ENCODE measurements at regions not wholly inside any gene's neighbourhood (a gene's known extent, or its start where the extent isn't known, plus 50 kb on each side); places are given as distances from the start of the nearest gene placed in this dataset.

GRCh38 chr2:128530025-128530573 is 211.4 kb upstream of the HS6ST1 start:
- Histone ChIP-seq H3K27me3 (ENCODE audit: control insufficient read depth in 1 of 2, insufficient read depth in 2 of 2, low read length in 2 of 2) (no peaks in the 10 kb centered on the region), H3K4me1 (ENCODE audit: control insufficient read depth in 2 of 2, insufficient read depth in 2 of 2, low read length in 1 of 2) (peaks cover 0 to 4% of the 10 kb centered on the region in 2 donors), H3K4me3 (ENCODE audit: low read depth in 1 of 2, low read length in 2 of 2) (no peak overlapping the region), H3K36me3 (ENCODE audit: control insufficient read depth in 2 of 2, insufficient read depth in 2 of 2, low read length in 1 of 2) (no peaks in the 10 kb centered on the region), H3K9me3 (ENCODE audit: control insufficient read depth in 2 of 2, insufficient read depth in 1 of 2, low read depth in 1 of 2, low read length in 1 of 2) (peaks cover 0 to 3% of the 10 kb centered on the region in 2 donors), H3K27ac (ENCODE audit: low read depth in 2 of 2, low read length in 1 of 2) (no peak overlapping the region)
- 84 to 85% methylated on average over 4 of the region's 4 CpGs for WGBS, 2 donors

- no peak overlapping the region for H3K27ac ChIP-seq (ENCODE audit: low read depth in 2 of 2, low read length in 1 of 2)
- no peaks in the 10 kb centered on the region for H3K9me3 ChIP-seq (ENCODE audit: control insufficient read depth in 2 of 2, insufficient read depth in 1 of 2, low read depth in 1 of 2, low read length in 1 of 2)
- H3K36me3 ChIP-seq (ENCODE audit: control insufficient read depth in 2 of 2, insufficient read depth in 2 of 2, low read length in 1 of 2), result no peaks in the 10 kb centered on the region
- no peak overlapping the region for H3K4me3 ChIP-seq (ENCODE audit: low read depth in 1 of 2, low read length in 2 of 2)
- H3K4me1 ChIP-seq (ENCODE audit: control insufficient read depth in 2 of 2, insufficient read depth in 2 of 2, low read length in 1 of 2), result no peaks in the 10 kb centered on the region
- no peaks in the 10 kb centered on the region for H3K27me3 ChIP-seq (ENCODE audit: control insufficient read depth in 1 of 2, insufficient read depth in 2 of 2, low read length in 2 of 2)
These were observed 213.2 kb upstream of the HS6ST1 start for GRCh38 chr2:128531856-128532255.

GRCh38 chr2:128533101-128533500 is 214.4 kb upstream of the HS6ST1 start:
- H3K4me1 ChIP-seq (ENCODE audit: control insufficient read depth in 2 of 2, insufficient read depth in 2 of 2, low read length in 1 of 2), result no peaks in the 10 kb centered on the region
- H3K36me3 ChIP-seq (ENCODE audit: control insufficient read depth in 2 of 2, insufficient read depth in 2 of 2, low read length in 1 of 2), result no peaks in the 10 kb centered on the region
- no peak overlapping the region for H3K27ac ChIP-seq (ENCODE audit: low read depth in 2 of 2, low read length in 1 of 2)
- H3K4me3 ChIP-seq (ENCODE audit: low read depth in 1 of 2, low read length in 2 of 2), result no peak overlapping the region
- WGBS, 2 donors, result 53 to 55% methylated on average over 1 of the region's 1 CpG
- no peaks in the 10 kb centered on the region for H3K27me3 ChIP-seq (ENCODE audit: control insufficient read depth in 1 of 2, insufficient read depth in 2 of 2, low read length in 2 of 2)
- no peaks in the 10 kb centered on the region for H3K9me3 ChIP-seq (ENCODE audit: control insufficient read depth in 2 of 2, insufficient read depth in 1 of 2, low read depth in 1 of 2, low read length in 1 of 2)

GRCh38 chr2:128534688-128535392 is 216.2 kb upstream of the HS6ST1 start:
- no peak overlapping the region for H3K4me3 ChIP-seq (ENCODE audit: low read depth in 1 of 2, low read length in 2 of 2)
- H3K27ac ChIP-seq (ENCODE audit: low read depth in 2 of 2, low read length in 1 of 2), result no peak overlapping the region
- H3K36me3 ChIP-seq (ENCODE audit: control insufficient read depth in 2 of 2, insufficient read depth in 2 of 2, low read length in 1 of 2), result no peaks in the 10 kb centered on the region
- H3K4me1 ChIP-seq (ENCODE audit: control insufficient read depth in 2 of 2, insufficient read depth in 2 of 2, low read length in 1 of 2), result no peaks in the 10 kb centered on the region
- H3K27me3 ChIP-seq (ENCODE audit: control insufficient read depth in 1 of 2, insufficient read depth in 2 of 2, low read length in 2 of 2), result no peaks in the 10 kb centered on the region
- WGBS, 2 donors, result 77 to 91% methylated on average over 4 of the region's 4 CpGs
- no peaks in the 10 kb centered on the region for H3K9me3 ChIP-seq (ENCODE audit: control insufficient read depth in 2 of 2, insufficient read depth in 1 of 2, low read depth in 1 of 2, low read length in 1 of 2)

GRCh38 chr2:128535953-128536352 is 217.3 kb upstream of the HS6ST1 start:
- Histone ChIP-seq H3K36me3 (ENCODE audit: control insufficient read depth in 2 of 2, insufficient read depth in 2 of 2, low read length in 1 of 2) (no peaks in the 10 kb centered on the region), H3K27me3 (ENCODE audit: control insufficient read depth in 1 of 2, insufficient read depth in 2 of 2, low read length in 2 of 2) (no peaks in the 10 kb centered on the region), H3K4me1 (ENCODE audit: control insufficient read depth in 2 of 2, insufficient read depth in 2 of 2, low read length in 1 of 2) (no peaks in the 10 kb centered on the region), H3K27ac (ENCODE audit: low read depth in 2 of 2, low read length in 1 of 2) (no peak overlapping the region), H3K9me3 (ENCODE audit: control insufficient read depth in 2 of 2, insufficient read depth in 1 of 2, low read depth in 1 of 2, low read length in 1 of 2) (no peaks in the 10 kb centered on the region), H3K4me3 (ENCODE audit: low read depth in 1 of 2, low read length in 2 of 2) (no peak overlapping the region)
- WGBS, 2 donors, result 80 to 86% methylated on average over 8 of the region's 8 CpGs

GRCh38 chr2:128536925-128537620 is 218.4 kb upstream of the HS6ST1 start:
- Histone ChIP-seq H3K36me3 (ENCODE audit: control insufficient read depth in 2 of 2, insufficient read depth in 2 of 2, low read length in 1 of 2) (no peaks in the 10 kb centered on the region), H3K4me1 (ENCODE audit: control insufficient read depth in 2 of 2, insufficient read depth in 2 of 2, low read length in 1 of 2) (no peaks in the 10 kb centered on the region), H3K27me3 (ENCODE audit: control insufficient read depth in 1 of 2, insufficient read depth in 2 of 2, low read length in 2 of 2) (no peaks in the 10 kb centered on the region), H3K4me3 (ENCODE audit: low read depth in 1 of 2, low read length in 2 of 2) (no peak overlapping the region), H3K9me3 (ENCODE audit: control insufficient read depth in 2 of 2, insufficient read depth in 1 of 2, low read depth in 1 of 2, low read length in 1 of 2) (no peaks in the 10 kb centered on the region), H3K27ac (ENCODE audit: low read depth in 2 of 2, low read length in 1 of 2) (no peak overlapping the region)
- 76 to 78% methylated on average over 14 of the region's 14 CpGs for WGBS, 2 donors

- H3K27ac ChIP-seq (ENCODE audit: low read depth in 2 of 2, low read length in 1 of 2), result no peak overlapping the region
- no peaks in the 10 kb centered on the region for H3K36me3 ChIP-seq (ENCODE audit: control insufficient read depth in 2 of 2, insufficient read depth in 2 of 2, low read length in 1 of 2)
- H3K9me3 ChIP-seq (ENCODE audit: control insufficient read depth in 2 of 2, insufficient read depth in 1 of 2, low read depth in 1 of 2, low read length in 1 of 2), result no peaks in the 10 kb centered on the region
- H3K4me3 ChIP-seq (ENCODE audit: low read depth in 1 of 2, low read length in 2 of 2), result no peak overlapping the region
- no peaks in the 10 kb centered on the region for H3K4me1 ChIP-seq (ENCODE audit: control insufficient read depth in 2 of 2, insufficient read depth in 2 of 2, low read length in 1 of 2)
- no peaks in the 10 kb centered on the region for H3K27me3 ChIP-seq (ENCODE audit: control insufficient read depth in 1 of 2, insufficient read depth in 2 of 2, low read length in 2 of 2)
These were observed 219.0 kb upstream of the HS6ST1 start for GRCh38 chr2:128537646-128538045.

- 81 to 92% methylated on average over 2 of the region's 2 CpGs for WGBS, 2 donors
- no peaks in the 10 kb centered on the region for H3K36me3 ChIP-seq (ENCODE audit: control insufficient read depth in 2 of 2, insufficient read depth in 2 of 2, low read length in 1 of 2)
- H3K4me3 ChIP-seq (ENCODE audit: low read depth in 1 of 2, low read length in 2 of 2), result no peak overlapping the region
- H3K27ac ChIP-seq (ENCODE audit: low read depth in 2 of 2, low read length in 1 of 2), result no peak overlapping the region
- no peaks in the 10 kb centered on the region for H3K4me1 ChIP-seq (ENCODE audit: control insufficient read depth in 2 of 2, insufficient read depth in 2 of 2, low read length in 1 of 2)
- no peaks in the 10 kb centered on the region for H3K9me3 ChIP-seq (ENCODE audit: control insufficient read depth in 2 of 2, insufficient read depth in 1 of 2, low read depth in 1 of 2, low read length in 1 of 2)
- H3K27me3 ChIP-seq (ENCODE audit: control insufficient read depth in 1 of 2, insufficient read depth in 2 of 2, low read length in 2 of 2), result no peaks in the 10 kb centered on the region
These were observed 219.7 kb upstream of the HS6ST1 start for GRCh38 chr2:128538396-128538795.

GRCh38 chr2:128540670-128541069 is 222.0 kb upstream of the HS6ST1 start:
- H3K36me3 ChIP-seq (ENCODE audit: control insufficient read depth in 2 of 2, insufficient read depth in 2 of 2, low read length in 1 of 2), result no peaks in the 10 kb centered on the region
- H3K9me3 ChIP-seq (ENCODE audit: control insufficient read depth in 2 of 2, insufficient read depth in 1 of 2, low read depth in 1 of 2, low read length in 1 of 2), result no peaks in the 10 kb centered on the region
- WGBS, 2 donors, result 95 to 99% methylated on average over 3 of the region's 3 CpGs
- no peak overlapping the region for H3K27ac ChIP-seq (ENCODE audit: low read depth in 2 of 2, low read length in 1 of 2)
- H3K4me1 ChIP-seq (ENCODE audit: control insufficient read depth in 2 of 2, insufficient read depth in 2 of 2, low read length in 1 of 2), result no peaks in the 10 kb centered on the region
- no peaks in the 10 kb centered on the region for H3K27me3 ChIP-seq (ENCODE audit: control insufficient read depth in 1 of 2, insufficient read depth in 2 of 2, low read length in 2 of 2)
- no peak overlapping the region for H3K4me3 ChIP-seq (ENCODE audit: low read depth in 1 of 2, low read length in 2 of 2)

GRCh38 chr2:128541448-128541847 is 222.8 kb upstream of the HS6ST1 start:
- Histone ChIP-seq H3K27ac (ENCODE audit: low read depth in 2 of 2, low read length in 1 of 2) (no peak overlapping the region), H3K4me1 (ENCODE audit: control insufficient read depth in 2 of 2, insufficient read depth in 2 of 2, low read length in 1 of 2) (no peaks in the 10 kb centered on the region), H3K27me3 (ENCODE audit: control insufficient read depth in 1 of 2, insufficient read depth in 2 of 2, low read length in 2 of 2) (no peaks in the 10 kb centered on the region), H3K36me3 (ENCODE audit: control insufficient read depth in 2 of 2, insufficient read depth in 2 of 2, low read length in 1 of 2) (no peaks in the 10 kb centered on the region), H3K4me3 (ENCODE audit: low read depth in 1 of 2, low read length in 2 of 2) (no peak overlapping the region), H3K9me3 (ENCODE audit: control insufficient read depth in 2 of 2, insufficient read depth in 1 of 2, low read depth in 1 of 2, low read length in 1 of 2) (no peaks in the 10 kb centered on the region)
- WGBS, 2 donors, result 64 to 74% methylated on average over 2 of the region's 2 CpGs
